WTC11 (cell line): ENCODE measurements at regions not wholly inside any gene's neighbourhood (a gene's known extent, or its start where the extent isn't known, plus 50 kb on each side); places are given as distances from the start of the nearest gene placed in this dataset.
A peak's percentile ranks its signal among the peaks of the same experiment; 100 is the strongest.

Source experiments
- ATAC-seq: fragments of 200-7000 bp; cut with Tn5 transposase; 2 replicates; pipeline ENCODE4 v1.10.0; 2021; ENCODE audit warnings: mild to moderate bottlenecking, moderate library complexity
- CTCF ChIA-PET: fragments of 300-600 bp; sonication (Branson Sonifier 250); formaldehyde crosslinking; loops from one replicate; lab custom pipeline; 2021; ENCODE audit warnings: antibody characterized with exemption; lab: Charles Lee
- POLR2A ChIA-PET: fragments of 350-600 bp; sonication (Branson Sonifier 250); formaldehyde crosslinking; loops from one replicate; lab custom pipeline; 2021; ENCODE audit warnings: antibody characterized with exemption; lab: Charles Lee
- DNase-seq: peaks from one replicate; pipeline ENCODE4 v3.0.0; 2021; ENCODE audit warnings: low spot score
- H3K27ac Mint-ChIP-seq: 2 replicates; pipeline ENCODE4 v1.8.0; 2021; ENCODE audit warnings: mixed read lengths
- H3K27me3 Mint-ChIP-seq: 2 replicates; pipeline ENCODE4 v1.8.0; 2021; ENCODE audit warnings: low read depth, mild to moderate bottlenecking, moderate library complexity, mixed read lengths
- H3K36me3 Mint-ChIP-seq: 2 replicates; pipeline ENCODE4 v1.8.0; 2021; ENCODE audit warnings: mixed read lengths
- H3K4me1 Mint-ChIP-seq: 2 replicates; pipeline ENCODE4 v1.8.0; 2022; ENCODE audit warnings: mixed read lengths
- H3K4me3 Mint-ChIP-seq: 2 replicates; pipeline ENCODE4 v1.8.0; 2021; ENCODE audit warnings: mild to moderate bottlenecking, moderate library complexity, mixed read lengths
- H3K9me3 Mint-ChIP-seq: 2 replicates; pipeline ENCODE4 v1.8.0; 2021; ENCODE audit warnings: mixed read lengths
- E2F4 ChIP-seq: sonication (generic); formaldehyde crosslinking; IDR thresholded peaks from 2 replicates; pipeline ENCODE4 v1.8.1; 2022; ENCODE audit warnings: low read depth, mild to moderate bottlenecking, moderate library complexity, missing genetic modification reagents, borderline replicate concordance
- ERG ChIP-seq: fragments of 250-450 bp; sonication (Bioruptor Pico); IDR thresholded peaks from 2 replicates; pipeline ENCODE4 v1.8.0; 2021; ENCODE audit warnings: mild to moderate bottlenecking
- FOXP4 ChIP-seq: sonication (generic); formaldehyde crosslinking; IDR thresholded peaks from 2 replicates; pipeline ENCODE4 v1.8.0; 2022; ENCODE audit warnings: mild to moderate bottlenecking, missing genetic modification reagents
- GTF2I ChIP-seq: fragments of 250-450 bp; sonication (Bioruptor Pico); conservative IDR thresholded peaks from 2 replicates; pipeline ENCODE4 v1.4.0; 2021; ENCODE audit warnings: mild to moderate bottlenecking
- HMGA2 ChIP-seq: fragments of 250-450 bp; sonication (Bioruptor Pico); IDR thresholded peaks from 2 replicates; pipeline ENCODE4 v1.4.0; 2021; ENCODE audit warnings: mild to moderate bottlenecking, moderate library complexity
- IRF2 ChIP-seq: sonication (generic); formaldehyde crosslinking; IDR thresholded peaks from 2 replicates; pipeline ENCODE4 v1.8.0; 2022; ENCODE audit warnings: low read depth, missing genetic modification reagents, borderline replicate concordance
- KAT7 ChIP-seq: sonication (generic); formaldehyde crosslinking; IDR thresholded peaks from 2 replicates; pipeline ENCODE4 v1.8.1; 2023; ENCODE audit warnings: missing genetic modification reagents, mild to moderate bottlenecking, borderline replicate concordance
- MAX ChIP-seq: sonication (generic); formaldehyde crosslinking; IDR thresholded peaks from 2 replicates; pipeline ENCODE4 v1.8.0; 2022; ENCODE audit warnings: mild to moderate bottlenecking, missing genetic modification reagents
- MYBL2 ChIP-seq: sonication (generic); formaldehyde crosslinking; IDR thresholded peaks from 2 replicates; pipeline ENCODE4 v1.8.1; 2023; ENCODE audit warnings: mild to moderate bottlenecking, moderate library complexity, missing genetic modification reagents
- NFE2L1 ChIP-seq: sonication (generic); formaldehyde crosslinking; IDR thresholded peaks from 2 replicates; pipeline ENCODE4 v1.8.1; 2023; ENCODE audit warnings: missing genetic modification reagents
- OVOL2 ChIP-seq: fragments of 250-450 bp; sonication (Bioruptor Pico); IDR thresholded peaks from 2 replicates; pipeline ENCODE4 v1.9.0; 2021; ENCODE audit warnings: mild to moderate bottlenecking, borderline replicate concordance
- SMAD3 ChIP-seq: sonication (generic); formaldehyde crosslinking; IDR thresholded peaks from 2 replicates; pipeline ENCODE4 v1.8.0; 2022; ENCODE audit warnings: missing genetic modification reagents, mild to moderate bottlenecking, borderline replicate concordance
- SMAD4 ChIP-seq: sonication (generic); formaldehyde crosslinking; IDR thresholded peaks from 2 replicates; pipeline ENCODE4 v1.8.0; 2022; ENCODE audit warnings: mild to moderate bottlenecking, missing genetic modification reagents
- TEAD4 ChIP-seq: sonication (generic); formaldehyde crosslinking; IDR thresholded peaks from 2 replicates; pipeline ENCODE4 v1.8.0; 2022; ENCODE audit warnings: mild to moderate bottlenecking, missing genetic modification reagents
- TP53 ChIP-seq: sonication (generic); formaldehyde crosslinking; IDR thresholded peaks from 2 replicates; pipeline ENCODE4 v1.8.1; 2023; ENCODE audit warnings: mild to moderate bottlenecking, missing genetic modification reagents
- ZBTB43 ChIP-seq: sonication (generic); formaldehyde crosslinking; IDR thresholded peaks from 2 replicates; pipeline ENCODE4 v1.8.1; 2023; ENCODE audit warnings: mild to moderate bottlenecking, missing genetic modification reagents
- ZNF281 ChIP-seq: sonication (generic); formaldehyde crosslinking; IDR thresholded peaks from 2 replicates; pipeline ENCODE4 v1.8.0; 2023; ENCODE audit warnings: mild to moderate bottlenecking, missing genetic modification reagents
- ZNF396 ChIP-seq: fragments of 250-450 bp; sonication (Bioruptor Pico); IDR thresholded peaks from 2 replicates; pipeline ENCODE4 v1.8.0; 2021; ENCODE audit warnings: mild to moderate bottlenecking, moderate library complexity, borderline replicate concordance
- ZNF423 ChIP-seq: fragments of 250-450 bp; sonication (Bioruptor Pico); IDR thresholded peaks from 2 replicates; pipeline ENCODE4 v2.1.2; 2022; ENCODE audit warnings: mild to moderate bottlenecking, moderate library complexity
- ZNF425 ChIP-seq: fragments of 250-450 bp; sonication (Bioruptor Pico); conservative IDR thresholded peaks from 2 replicates; pipeline ENCODE4 v1.9.0; 2021; ENCODE audit warnings: mild to moderate bottlenecking
- ZNF671 ChIP-seq: fragments of 250-450 bp; sonication (Bioruptor Pico); IDR thresholded peaks from 2 replicates; pipeline ENCODE4 v1.8.0; 2021; ENCODE audit warnings: mild to moderate bottlenecking

- TF ChIP-seq FOXP4 (CRISPR knock-in tag) (no peak), ZNF425 (CRISPR knock-in tag) (no peak), NFE2L1 (CRISPR knock-in tag) (no peak)
Measured at GRCh38 chr7:51591223-51591622, 274.6 kb upstream of the COBL start (continued).

GRCh38 chr7:51590746-51591145, 274.1 kb upstream of the COBL start:
- peak; percentile 93 for ATAC-seq
- ChIA-PET CTCF (interaction anchor here (0.6 to 3.0 kb wide), 4 partner anchors 19 to 160 kb away, joined by 4 to 14 read pairs (median 4); no protein-coding TSS in a partner anchor), POLR2A (no interaction called here)
- no peak overlapping the region for H3K27ac Mint-ChIP-seq
- peak; percentile 53 for DNase-seq
- TF ChIP-seq HMGA2 (no peak), ZNF423 (0 out of 2 replicates have a peak, but pooled peaks have one; percentile 24)
- H3K4me1 Mint-ChIP-seq = peaks cover 21% of the 10 kb centered on the region
- H3K36me3 Mint-ChIP-seq = peaks cover 3% of the 10 kb centered on the region; the same call in 1 of the 2 replicates
- peak overlapping the region; percentile 1; the same call in 1 of the 2 replicates for H3K4me3 Mint-ChIP-seq
- peaks cover 12% of the 10 kb centered on the region; the same call in 1 of the 2 replicates for H3K9me3 Mint-ChIP-seq
- no peaks in the 10 kb centered on the region for H3K27me3 Mint-ChIP-seq

GRCh38 chr7:51589111-51589510, 272.5 kb upstream of the COBL start:
- H3K4me3 Mint-ChIP-seq = no peak overlapping the region
- DNase-seq = no peak
- CTCF ChIA-PET = no interaction called here
- H3K27ac Mint-ChIP-seq = no peak overlapping the region
- H3K27me3 Mint-ChIP-seq = no peaks in the 10 kb centered on the region
- no peak for ATAC-seq
- H3K9me3 Mint-ChIP-seq = peaks cover 9% of the 10 kb centered on the region; the same call in 1 of the 2 replicates
- H3K4me1 Mint-ChIP-seq = peaks cover 21% of the 10 kb centered on the region
- POLR2A ChIA-PET = no interaction called here
- no peaks in the 10 kb centered on the region for H3K36me3 Mint-ChIP-seq
- TF ChIP-seq TP53 = no peak
- no peak for TF ChIP-seq ZNF396
- TF ChIP-seq KAT7 (CRISPR knock-in tag) = no peak
- TF ChIP-seq E2F4 = no peak
- TF ChIP-seq TEAD4 (CRISPR knock-in tag) = no peak
- no peak for TF ChIP-seq ZNF671
- TF ChIP-seq GTF2I (CRISPR knock-in tag) = no peak
- no peak for TF ChIP-seq OVOL2 (CRISPR knock-in tag)
- TF ChIP-seq IRF2 (CRISPR knock-in tag) = no peak
- TF ChIP-seq SMAD3 = no peak
- no peak for TF ChIP-seq SMAD4 (CRISPR knock-in tag)
- no peak for TF ChIP-seq MAX (CRISPR knock-in tag)
- TF ChIP-seq ERG (CRISPR knock-in tag) = no peak
- no peak for TF ChIP-seq ZBTB43 (CRISPR knock-in tag)
- no peak for TF ChIP-seq MYBL2 (CRISPR knock-in tag)
- TF ChIP-seq FOXP4 (CRISPR knock-in tag) = no peak
- no peak for TF ChIP-seq ZNF281 (CRISPR knock-in tag)
